Progenitor cell of endocrine pancreas (in vitro differentiated cells): ENCODE measurements at regions not wholly inside any gene's neighbourhood (a gene's known extent, or its start where the extent isn't known, plus 50 kb on each side); places are given as distances from the start of the nearest gene placed in this dataset.
"Not testable (repeated sequence)": the region's sequence is repeated elsewhere in the genome, so short reads cannot be mapped to it uniquely, and the experiment has no call there.

Source experiments
- DNase-seq: peaks from one replicate; pipeline ENCODE4 v3.0.0; 2021; ENCODE audit warnings: low spot score; ENCODE audit not compliant: unreplicated experiment
- H3K27ac Mint-ChIP-seq: 2 replicates; pipeline ENCODE4 v1.8.0; 2021; ENCODE audit warnings: mild to moderate bottlenecking, moderate library complexity, mixed read lengths
- H3K27me3 Mint-ChIP-seq: 2 replicates; pipeline ENCODE4 v1.8.0; 2021; ENCODE audit warnings: mixed read lengths
- H3K36me3 Mint-ChIP-seq: 2 replicates; pipeline ENCODE4 v1.8.0; 2022; ENCODE audit warnings: mixed read lengths; ENCODE audit not compliant: insufficient read depth
- H3K4me1 Mint-ChIP-seq: 2 replicates; pipeline ENCODE4 v1.8.0; 2021; ENCODE audit warnings: low read depth, mixed read lengths
- H3K4me3 Mint-ChIP-seq: 2 replicates; pipeline ENCODE4 v1.8.0; 2021; ENCODE audit warnings: low read depth, mild to moderate bottlenecking, moderate library complexity, mixed read lengths
- H3K9me3 Mint-ChIP-seq: 2 replicates; pipeline ENCODE4 v1.8.0; 2021; ENCODE audit warnings: low read depth, mixed read lengths
- CTCF ChIP-seq: fragments of 200-600 bp; sonication (generic); IDR thresholded peaks from one replicate; pipeline ENCODE4 v1.5.0; 2021; ENCODE audit warnings: antibody characterized with exemption, mild to moderate bottlenecking; ENCODE audit not compliant: unreplicated experiment

- Mint-ChIP-seq H3K36me3 (no peaks in the 10 kb centered on the region), H3K9me3 (peaks cover 5% of the 10 kb centered on the region), H3K4me1 (no peaks in the 10 kb centered on the region), H3K27ac (no peak overlapping the region), H3K4me3 (no peak overlapping the region), H3K27me3 (peaks cover 38% of the 10 kb centered on the region)
- TF ChIP-seq CTCF = no peak
- no peak for DNase-seq
These were observed 225.9 kb downstream of the EMX2 start for GRCh38 chr10:117768333-117769042.

GRCh38 chr10:117775526-117775925 lies 233.0 kb downstream of the EMX2 start:
- Mint-ChIP-seq H3K9me3 (peaks cover 3% of the 10 kb centered on the region), H3K4me3 (no peak overlapping the region), H3K27me3 (peaks cover 49% of the 10 kb centered on the region), H3K36me3 (no peaks in the 10 kb centered on the region), H3K27ac (no peak overlapping the region), H3K4me1 (no peaks in the 10 kb centered on the region)
- DNase-seq = no peak
- no peak for TF ChIP-seq CTCF

GRCh38 chr10:117777222-117777621 lies 234.7 kb downstream of the EMX2 start:
- H3K36me3 Mint-ChIP-seq, H3K9me3 Mint-ChIP-seq, DNase-seq, H3K4me3 Mint-ChIP-seq, H3K27ac Mint-ChIP-seq, H3K4me1 Mint-ChIP-seq: not testable (repeated sequence)
- peaks cover 51% of the 10 kb centered on the region for H3K27me3 Mint-ChIP-seq

GRCh38 chr10:117778241-117778640 lies 235.7 kb downstream of the EMX2 start:
- no peaks in the 10 kb centered on the region for H3K36me3 Mint-ChIP-seq

GRCh38 chr10:117780411-117780810 lies 237.9 kb downstream of the EMX2 start:
- Mint-ChIP-seq H3K27me3 (peaks cover 46% of the 10 kb centered on the region), H3K4me1 (no peaks in the 10 kb centered on the region), H3K9me3 (no peaks in the 10 kb centered on the region), H3K27ac (no peak overlapping the region), H3K36me3 (no peaks in the 10 kb centered on the region), H3K4me3 (no peak overlapping the region)
- no peak for TF ChIP-seq CTCF
- DNase-seq = no peak

More at GRCh38 chr10:117778241-117778640, 235.7 kb downstream of the EMX2 start:
- Mint-ChIP-seq H3K27ac (no peak overlapping the region), H3K9me3 (peaks cover 3% of the 10 kb centered on the region), H3K4me3 (no peak overlapping the region), H3K27me3 (peaks cover 51% of the 10 kb centered on the region), H3K4me1 (no peaks in the 10 kb centered on the region)
- no peak for DNase-seq
- TF ChIP-seq CTCF = no peak

- H3K4me1 Mint-ChIP-seq = no peaks in the 10 kb centered on the region
- H3K27ac Mint-ChIP-seq = no peak overlapping the region
- no peaks in the 10 kb centered on the region for H3K9me3 Mint-ChIP-seq
- no peaks in the 10 kb centered on the region for H3K36me3 Mint-ChIP-seq
- TF ChIP-seq CTCF = no peak
- no peak for DNase-seq
- peaks cover 38% of the 10 kb centered on the region for H3K27me3 Mint-ChIP-seq
- H3K4me3 Mint-ChIP-seq = no peak overlapping the region
These were observed 238.8 kb downstream of the EMX2 start for GRCh38 chr10:117781216-117781831.
